NCI-H2227 (cell line): ENCODE measurements at regions not wholly inside any gene's neighbourhood (a gene's known extent, or its start where the extent isn't known, plus 50 kb on each side); places are given as distances from the start of the nearest gene placed in this dataset.

Experiments
- DNase-seq: peaks from one replicate; lab custom pipeline; 2025; ENCODE audit not compliant: unreplicated experiment; lab: John Stamatoyannopoulos, UW

GRCh38 chr1:18055156-18055555 lies 52.4 kb upstream of the IGSF21 start:
- DNase-seq: no peak

DNA sequence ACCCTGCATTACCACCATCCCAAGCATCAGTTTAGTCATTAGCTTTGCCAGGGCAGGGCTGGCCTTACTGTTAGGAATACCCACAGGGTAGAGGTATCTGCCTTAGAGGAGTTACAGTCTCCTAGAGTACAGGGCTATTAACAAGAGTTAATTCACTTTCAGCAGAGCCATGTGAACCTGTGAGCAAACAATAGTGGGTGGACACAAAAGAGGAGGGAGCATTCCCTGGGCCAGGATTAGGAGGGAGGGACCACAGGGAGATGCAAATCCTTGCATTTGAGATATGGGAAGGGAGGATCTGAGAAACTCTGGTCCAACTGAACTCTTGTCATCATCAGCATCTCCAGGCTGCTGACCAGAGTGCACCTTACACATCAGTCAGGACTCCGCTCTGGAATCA lies 51.1 kb upstream of the IGSF21 start:
- DNase-seq: no peak

GRCh38 chr1:18057623-18058022 lies 50.0 kb upstream of the IGSF21 start:
- no peak for DNase-seq
